Caco-2 (cell line): ENCODE measurements at regions not wholly inside any gene's neighbourhood (a gene's known extent, or its start where the extent isn't known, plus 50 kb on each side); places are given as distances from the start of the nearest gene placed in this dataset.
"Not testable (repeated sequence)": the region's sequence is repeated elsewhere in the genome, so short reads cannot be mapped to it uniquely, and the experiment has no call there.

ENCODE experiments used
- BruUV-seq: library from RNA; stranded (reverse); fragments of 400-500 nt; replicated peaks from 2 replicates; lab custom pipeline; 2021; lab: Mats Ljungman, UMichigan
- CTCF ChIA-PET: fragments of 300-600 bp; sonication (Branson Sonifier 250); formaldehyde crosslinking; loops from one replicate; lab custom pipeline; 2022; ENCODE audit warnings: antibody characterized with exemption; lab: Charles Lee
- POLR2A ChIA-PET: fragments of 300-600 bp; sonication (Branson Sonifier 250); formaldehyde crosslinking; loops from one replicate; lab custom pipeline; 2022; ENCODE audit warnings: antibody characterized with exemption; lab: Charles Lee
- DNase-seq, 2 experiments: peaks; one replicate each; pipeline versions ENCODE4 v3.0.0 to v3.0.0-alpha.2; 2020 to 2022
- H3K27me3 ChIP-seq: replicated peaks from 2 replicates; pipeline ENCODE4 v1.6.0; 2011; ENCODE audit warnings: low read length; ENCODE audit not compliant: control insufficient read depth, insufficient read depth
- H3K36me3 ChIP-seq: 2 replicates; pipeline ENCODE4 v1.5.1; 2011; ENCODE audit warnings: low read length; ENCODE audit not compliant: control insufficient read depth, insufficient read depth
- H3K4me1 ChIP-seq: fragments of 250-450 bp; sonication (Bioruptor Pico); 2 replicates; pipeline ENCODE4 v1.5.1; 2020; ENCODE audit warnings: mild to moderate bottlenecking
- H3K4me3 ChIP-seq: 2 replicates; pipeline ENCODE4 v1.5.1; 2011; ENCODE audit warnings: low read depth, mild to moderate bottlenecking, control low read depth, low read length
- H3K9me3 ChIP-seq: fragments of 250-450 bp; sonication (Bioruptor Pico); 2 replicates; pipeline ENCODE4 v1.5.1; 2020; ENCODE audit warnings: mild to moderate bottlenecking, moderate library complexity
- H3K27ac Mint-ChIP-seq: one replicate; pipeline ENCODE4 v1.8.0; 2022; ENCODE audit warnings: mixed read lengths; ENCODE audit not compliant: unreplicated experiment
- H3K27me3 Mint-ChIP-seq: one replicate; pipeline ENCODE4 v1.8.0; 2022; ENCODE audit warnings: mixed read lengths; ENCODE audit not compliant: insufficient read depth, unreplicated experiment
- H3K36me3 Mint-ChIP-seq: one replicate; pipeline ENCODE4 v1.8.0; 2022; ENCODE audit warnings: mild to moderate bottlenecking, mixed read lengths; ENCODE audit not compliant: insufficient read depth, unreplicated experiment
- H3K4me1 Mint-ChIP-seq: one replicate; pipeline ENCODE4 v1.8.0; 2022; ENCODE audit warnings: low read depth, mixed read lengths; ENCODE audit not compliant: unreplicated experiment
- H3K4me3 Mint-ChIP-seq: one replicate; pipeline ENCODE4 v1.8.0; 2022; ENCODE audit warnings: mild to moderate bottlenecking, moderate library complexity, mixed read lengths; ENCODE audit not compliant: unreplicated experiment
- H3K9me3 Mint-ChIP-seq: one replicate; pipeline ENCODE4 v1.8.0; 2022; ENCODE audit warnings: mixed read lengths; ENCODE audit not compliant: unreplicated experiment
- intact Hi-C: fragments of 100-400 bp; cut with micrococcal nuclease; formaldehyde crosslinking; loops from one replicate; pipeline ENCODE4 v1.10.0; 2022; ENCODE audit not compliant: unreplicated experiment
- TF ChIP-seq, protein P1 (sequence below), 2 experiments: fragments of 200-600 bp in 1 of 2; IDR thresholded peaks; 1 replicate in 1 of 2; 2 replicates in 1 of 2; pipeline versions ENCODE4 v1.5.1 to v1.8.0; 2011 to 2022; ENCODE audit warnings: antibody characterized with exemption in 1 of 2, control low read depth in 1 of 2, inconsistent platforms in 1 of 2, low read depth in 1 of 2, low read length in 1 of 2, mild to moderate bottlenecking in 1 of 2, moderate library complexity in 1 of 2; ENCODE audit not compliant: insufficient read depth in 1 of 2, severe bottlenecking in 1 of 2, unreplicated experiment in 1 of 2

GRCh38 chr13:56586976-56587375 lies 553.7 kb upstream of the PRR20A start:
- intact Hi-C loops: no loop called here
- no peak overlapping the region for H3K4me3 ChIP-seq
- no peak overlapping the region for H3K27ac Mint-ChIP-seq
- POLR2A ChIA-PET: no interaction called here
- H3K36me3 Mint-ChIP-seq: no peaks in the 10 kb centered on the region
- H3K4me1 Mint-ChIP-seq: no peaks in the 10 kb centered on the region
- TF ChIP-seq, protein P1, sequence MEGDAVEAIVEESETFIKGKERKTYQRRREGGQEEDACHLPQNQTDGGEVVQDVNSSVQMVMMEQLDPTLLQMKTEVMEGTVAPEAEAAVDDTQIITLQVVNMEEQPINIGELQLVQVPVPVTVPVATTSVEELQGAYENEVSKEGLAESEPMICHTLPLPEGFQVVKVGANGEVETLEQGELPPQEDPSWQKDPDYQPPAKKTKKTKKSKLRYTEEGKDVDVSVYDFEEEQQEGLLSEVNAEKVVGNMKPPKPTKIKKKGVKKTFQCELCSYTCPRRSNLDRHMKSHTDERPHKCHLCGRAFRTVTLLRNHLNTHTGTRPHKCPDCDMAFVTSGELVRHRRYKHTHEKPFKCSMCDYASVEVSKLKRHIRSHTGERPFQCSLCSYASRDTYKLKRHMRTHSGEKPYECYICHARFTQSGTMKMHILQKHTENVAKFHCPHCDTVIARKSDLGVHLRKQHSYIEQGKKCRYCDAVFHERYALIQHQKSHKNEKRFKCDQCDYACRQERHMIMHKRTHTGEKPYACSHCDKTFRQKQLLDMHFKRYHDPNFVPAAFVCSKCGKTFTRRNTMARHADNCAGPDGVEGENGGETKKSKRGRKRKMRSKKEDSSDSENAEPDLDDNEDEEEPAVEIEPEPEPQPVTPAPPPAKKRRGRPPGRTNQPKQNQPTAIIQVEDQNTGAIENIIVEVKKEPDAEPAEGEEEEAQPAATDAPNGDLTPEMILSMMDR (IDR thresholded peaks at IDR 0.05; ENCODE audit: insufficient read depth in 1 of 2, low read depth in 1 of 2, low read length in 1 of 2, severe bottlenecking in 1 of 2, unreplicated experiment in 1 of 2): no peak
- DNase-seq: no peak
- peaks cover 10% of the 10 kb centered on the region for H3K9me3 Mint-ChIP-seq
- no peaks in the 10 kb centered on the region for H3K36me3 ChIP-seq
- H3K9me3 ChIP-seq: no peaks in the 10 kb centered on the region
- peaks cover 4% of the 10 kb centered on the region for H3K27me3 Mint-ChIP-seq
- H3K4me1 ChIP-seq: no peaks in the 10 kb centered on the region
- CTCF ChIA-PET: no interaction called here
- no TSS peak for BruUV-seq
- H3K4me3 Mint-ChIP-seq: no peak overlapping the region
- H3K27me3 ChIP-seq: no peaks in the 10 kb centered on the region

DNA sequence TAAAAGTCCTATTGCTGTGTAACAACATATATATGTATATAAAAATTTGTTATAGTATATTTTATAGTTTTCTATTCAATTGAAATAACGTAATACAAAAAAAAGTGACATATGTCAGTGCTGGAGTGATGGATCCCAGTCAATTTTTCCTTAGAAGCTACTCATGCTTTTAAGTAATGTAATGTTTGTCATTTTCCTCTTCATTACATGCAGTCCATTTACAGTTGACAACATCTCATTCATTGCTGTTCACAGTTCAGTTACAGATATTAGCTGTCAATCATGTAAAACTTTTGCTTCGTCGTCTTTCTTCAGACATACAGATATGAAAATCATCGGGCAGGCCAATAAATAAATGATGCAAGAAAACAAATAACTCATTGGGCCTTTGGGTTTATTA lies 525.1 kb upstream of the PRR20A start:
- DNase-seq: no peak
- Mint-ChIP-seq H3K36me3 (no peaks in the 10 kb centered on the region), H3K4me1 (no peaks in the 10 kb centered on the region), H3K27me3 (no peaks in the 10 kb centered on the region), H3K9me3 (no peaks in the 10 kb centered on the region), H3K27ac (no peak overlapping the region), H3K4me3 (no peak overlapping the region)
- no peaks in the 10 kb centered on the region for H3K27me3 ChIP-seq
- H3K9me3 ChIP-seq: peaks cover 4% of the 10 kb centered on the region; the same call in 1 of the 2 replicates
- intact Hi-C loops: no loop called here
- ChIA-PET CTCF (no interaction called here), POLR2A (no interaction called here)
- no peaks in the 10 kb centered on the region for H3K4me1 ChIP-seq
- TF ChIP-seq, protein P1 (IDR thresholded peaks at IDR 0.05; ENCODE audit: insufficient read depth in 1 of 2, low read depth in 1 of 2, low read length in 1 of 2, severe bottlenecking in 1 of 2, unreplicated experiment in 1 of 2): no peak
- no TSS peak for BruUV-seq
- H3K36me3 ChIP-seq: no peaks in the 10 kb centered on the region
- no peak overlapping the region for H3K4me3 ChIP-seq

DNA sequence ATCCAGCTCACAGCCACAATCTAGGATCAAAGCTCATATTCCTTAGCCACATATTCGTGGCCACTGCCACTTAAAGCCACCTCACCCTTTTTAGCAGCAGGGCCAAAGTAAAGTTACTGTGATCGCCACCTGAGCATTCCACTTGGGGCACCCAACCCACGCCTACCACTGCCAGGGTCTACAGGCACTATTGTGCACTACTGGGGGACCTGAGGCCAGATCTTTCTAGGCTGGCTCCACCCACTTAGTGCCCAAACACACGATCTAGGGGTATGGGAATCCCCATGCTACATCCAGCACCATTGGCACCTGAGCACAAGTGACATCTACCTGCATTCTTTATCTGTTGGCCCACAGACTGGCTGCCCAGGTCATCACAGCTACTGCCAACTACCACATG lies 517.9 kb upstream of the PRR20A start:
- BruUV-seq: no TSS peak
- ChIA-PET POLR2A (no interaction called here), CTCF (no interaction called here)
- DNase-seq: no peak
- H3K4me3 Mint-ChIP-seq: no peak overlapping the region
- Histone ChIP-seq H3K4me3 (no peak overlapping the region), H3K4me1 (no peaks in the 10 kb centered on the region), H3K36me3 (no peaks in the 10 kb centered on the region), H3K27me3 (no peaks in the 10 kb centered on the region), H3K9me3 (peaks cover 9% of the 10 kb centered on the region; the same call in 1 of the 2 replicates)
- H3K27me3 Mint-ChIP-seq: no peaks in the 10 kb centered on the region
- H3K27ac Mint-ChIP-seq: no peak overlapping the region
- no peaks in the 10 kb centered on the region for H3K4me1 Mint-ChIP-seq
- peaks cover 36% of the 10 kb centered on the region for H3K9me3 Mint-ChIP-seq
- intact Hi-C loops: no loop called here
- no peaks in the 10 kb centered on the region for H3K36me3 Mint-ChIP-seq
- TF ChIP-seq, protein P1 (IDR thresholded peaks at IDR 0.05; ENCODE audit: insufficient read depth in 1 of 2, low read depth in 1 of 2, low read length in 1 of 2, severe bottlenecking in 1 of 2, unreplicated experiment in 1 of 2): no peak

DNA sequence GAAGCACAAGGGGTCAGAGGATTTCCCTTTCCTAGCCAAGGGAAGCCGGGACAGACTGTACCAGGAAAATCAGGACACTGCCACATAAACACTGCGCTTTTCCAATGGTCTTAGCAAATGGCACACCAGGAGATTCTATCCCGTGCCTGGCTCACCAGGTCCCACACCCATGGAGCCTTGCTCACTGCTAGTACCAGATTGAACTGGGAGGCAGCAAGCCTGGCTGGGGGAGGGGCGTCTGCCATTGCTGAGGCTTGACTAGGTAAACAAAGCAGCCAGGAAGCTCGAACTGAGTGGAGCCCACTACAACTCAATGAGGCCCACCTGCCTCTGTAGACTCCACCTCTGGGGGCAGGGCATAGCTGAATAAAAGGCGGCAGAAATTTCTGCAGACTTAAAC lies 511.8 kb upstream of the PRR20A start:
- H3K27me3 ChIP-seq, DNase-seq, H3K9me3 ChIP-seq, H3K27me3 Mint-ChIP-seq, H3K4me3 Mint-ChIP-seq, H3K4me1 ChIP-seq, H3K36me3 Mint-ChIP-seq, POLR2A ChIA-PET, H3K4me1 Mint-ChIP-seq, BruUV-seq, CTCF ChIA-PET, H3K4me3 ChIP-seq, H3K36me3 ChIP-seq, H3K27ac Mint-ChIP-seq, intact Hi-C loops: not testable (repeated sequence)
- H3K9me3 Mint-ChIP-seq: peaks cover 58% of the 10 kb centered on the region

DNA sequence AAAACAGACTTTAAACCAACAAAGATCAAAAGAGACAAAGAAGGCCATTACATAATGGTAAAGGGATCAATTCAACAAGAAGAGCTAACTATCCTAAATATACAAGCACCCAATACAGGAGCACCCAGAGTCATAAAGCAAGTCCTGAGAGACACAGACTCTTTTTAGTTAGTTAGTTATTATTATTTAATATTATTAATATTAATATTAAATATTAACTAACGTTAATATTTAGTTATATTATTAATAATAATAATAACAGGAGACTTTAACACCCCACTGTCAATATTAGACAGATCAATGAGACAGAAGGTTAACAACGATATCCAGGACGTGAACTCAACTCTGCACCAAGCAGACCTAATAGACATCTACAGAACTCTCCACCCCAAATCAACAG lies 509.7 kb upstream of the PRR20A start:
- intact Hi-C loops, H3K4me3 Mint-ChIP-seq, H3K9me3 ChIP-seq, H3K4me3 ChIP-seq, H3K4me1 Mint-ChIP-seq, DNase-seq, H3K27me3 Mint-ChIP-seq, BruUV-seq, CTCF ChIA-PET, H3K27ac Mint-ChIP-seq, H3K4me1 ChIP-seq, POLR2A ChIA-PET, H3K27me3 ChIP-seq, H3K36me3 ChIP-seq, H3K36me3 Mint-ChIP-seq: not testable (repeated sequence)
- peaks cover 37% of the 10 kb centered on the region for H3K9me3 Mint-ChIP-seq
